Femur (tissue), 1 donor: ENCODE measurements at regions not wholly inside any gene's neighbourhood (a gene's known extent, or its start where the extent isn't known, plus 50 kb on each side); places are given as distances from the start of the nearest gene placed in this dataset.

Experiments used
- DNase-seq: peaks from one replicate; pipeline ENCODE4 v3.0.0-alpha.2; 2017

GRCh38 chr11:70710601-70711000, 312.3 kb downstream of the CTTN start:
- DNase-seq: no peak

GRCh38 chr11:70711095-70711910, 313.0 kb downstream of the CTTN start:
- DNase-seq: no peak

- DNase-seq: no peak
Observed at GRCh38 chr11:70711911-70712185, 313.5 kb downstream of the CTTN start.

GRCh38 chr11:70712471-70712870, 314.1 kb downstream of the CTTN start:
- no peak for DNase-seq

GRCh38 chr11:70713086-70713835, 314.9 kb downstream of the CTTN start:
- no peak for DNase-seq

GRCh38 chr11:70713988-70714665, 315.8 kb downstream of the CTTN start:
- no peak for DNase-seq

GRCh38 chr11:70715166-70715951, 317.0 kb downstream of the CTTN start:
- DNase-seq: no peak

GRCh38 chr11:70716216-70716615, 317.9 kb downstream of the CTTN start:
- no peak for DNase-seq

GRCh38 chr11:70716986-70717775, 318.9 kb downstream of the CTTN start:
- DNase-seq: no peak

GRCh38 chr11:70717936-70718595, 319.7 kb downstream of the CTTN start:
- no peak for DNase-seq

- DNase-seq: no peak
Observed at GRCh38 chr11:70719516-70719915, 321.2 kb downstream of the CTTN start.

- no peak for DNase-seq
Observed at GRCh38 chr11:70720281-70720680, 322.0 kb downstream of the CTTN start.

- DNase-seq: no peak
Observed at GRCh38 chr11:70721006-70721405, 322.7 kb downstream of the CTTN start.

GRCh38 chr11:70725278-70725677, 326.9 kb downstream of the CTTN start:
- peak; percentile 33 for DNase-seq

- no peak for DNase-seq
Observed at GRCh38 chr11:70725739-70726138, 327.4 kb downstream of the CTTN start.

- DNase-seq: no peak
Observed at GRCh38 chr11:70727021-70727420, 328.7 kb downstream of the CTTN start.

- DNase-seq: no peak
Observed at GRCh38 chr11:70727899-70728620, 329.7 kb downstream of the CTTN start.

GRCh38 chr11:70729949-70730348, 331.6 kb downstream of the CTTN start:
- no peak for DNase-seq

- no peak for DNase-seq
Observed at GRCh38 chr11:70730411-70730810, 332.1 kb downstream of the CTTN start.

GRCh38 chr11:70731271-70732022, 333.1 kb downstream of the CTTN start:
- no peak for DNase-seq
